IMR-90 (cell line): ENCODE measurements at regions not wholly inside any gene's neighbourhood (a gene's known extent, or its start where the extent isn't known, plus 50 kb on each side); places are given as distances from the start of the nearest gene placed in this dataset.

Source experiments
- ELK1 ChIP-seq: fragments of 150-350 bp; IDR thresholded peaks from 2 replicates; pipeline ENCODE4 v1.6.1; 2016; ENCODE audit warnings: low read depth, mild to moderate bottlenecking, low read length, moderate library complexity, borderline replicate concordance
- FOS ChIP-seq: fragments of 150-350 bp; IDR thresholded peaks from 2 replicates; pipeline ENCODE4 v1.6.1; 2016; ENCODE audit warnings: low read depth, low read length
- MAFK ChIP-seq: IDR thresholded peaks from 2 replicates; pipeline ENCODE4 v1.6.1; 2012; ENCODE audit warnings: low read depth, low read length, improper control_type of control experiment
- MXI1 ChIP-seq: IDR thresholded peaks from 2 replicates; pipeline ENCODE4 v1.6.1; 2012; ENCODE audit warnings: low read depth, mild to moderate bottlenecking, low read length, moderate library complexity, borderline replicate concordance
- POLR2A ChIP-seq: IDR thresholded peaks from 2 replicates; pipeline ENCODE4 v1.6.1; 2012; ENCODE audit warnings: mild to moderate bottlenecking, low read depth, low read length
- RAD21 ChIP-seq: IDR thresholded peaks from 2 replicates; pipeline ENCODE4 v1.6.1; 2012; ENCODE audit warnings: low read length, improper control_type of control experiment
- RFX5 ChIP-seq: IDR thresholded peaks from 2 replicates; pipeline ENCODE4 v1.8.0; 2012; ENCODE audit warnings: low read depth, mild to moderate bottlenecking, low read length, moderate library complexity
- USF2 ChIP-seq: fragments of 150-350 bp; IDR thresholded peaks from 2 replicates; pipeline ENCODE4 v1.6.1; 2017; ENCODE audit warnings: mild to moderate bottlenecking, antibody characterized with exemption, low read length, low read depth
- TF ChIP-seq, protein P1 (sequence below): conservative IDR thresholded peaks from 2 replicates; pipeline ENCODE4 v1.5.1; 2012; ENCODE audit warnings: mild to moderate bottlenecking, low read depth, low read length, improper control_type of control experiment

DNA sequence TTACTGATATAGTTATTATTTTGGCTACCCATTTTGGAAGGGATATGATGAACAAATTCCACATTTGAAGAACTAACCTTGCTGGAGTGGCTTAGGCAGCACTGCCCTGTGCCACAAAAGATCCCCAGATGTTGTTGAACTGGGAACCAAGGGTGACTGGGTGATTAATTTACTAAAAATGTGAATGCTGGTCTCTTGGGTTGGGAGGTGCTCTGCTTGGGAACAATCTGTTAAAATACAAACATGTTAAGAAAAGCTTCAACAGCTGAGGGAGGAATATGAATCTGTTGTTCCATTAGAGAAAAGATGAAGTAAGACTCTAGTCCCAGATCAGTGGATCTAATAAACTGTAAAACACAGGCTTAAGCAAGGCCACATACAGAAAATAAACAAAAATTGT is 1860.1 kb downstream of the SUCLG1 start:
- TF ChIP-seq POLR2A = no peak
- TF ChIP-seq ELK1 = no peak
- TF ChIP-seq, protein P1, sequence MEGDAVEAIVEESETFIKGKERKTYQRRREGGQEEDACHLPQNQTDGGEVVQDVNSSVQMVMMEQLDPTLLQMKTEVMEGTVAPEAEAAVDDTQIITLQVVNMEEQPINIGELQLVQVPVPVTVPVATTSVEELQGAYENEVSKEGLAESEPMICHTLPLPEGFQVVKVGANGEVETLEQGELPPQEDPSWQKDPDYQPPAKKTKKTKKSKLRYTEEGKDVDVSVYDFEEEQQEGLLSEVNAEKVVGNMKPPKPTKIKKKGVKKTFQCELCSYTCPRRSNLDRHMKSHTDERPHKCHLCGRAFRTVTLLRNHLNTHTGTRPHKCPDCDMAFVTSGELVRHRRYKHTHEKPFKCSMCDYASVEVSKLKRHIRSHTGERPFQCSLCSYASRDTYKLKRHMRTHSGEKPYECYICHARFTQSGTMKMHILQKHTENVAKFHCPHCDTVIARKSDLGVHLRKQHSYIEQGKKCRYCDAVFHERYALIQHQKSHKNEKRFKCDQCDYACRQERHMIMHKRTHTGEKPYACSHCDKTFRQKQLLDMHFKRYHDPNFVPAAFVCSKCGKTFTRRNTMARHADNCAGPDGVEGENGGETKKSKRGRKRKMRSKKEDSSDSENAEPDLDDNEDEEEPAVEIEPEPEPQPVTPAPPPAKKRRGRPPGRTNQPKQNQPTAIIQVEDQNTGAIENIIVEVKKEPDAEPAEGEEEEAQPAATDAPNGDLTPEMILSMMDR = no peak
- no peak for TF ChIP-seq USF2
- TF ChIP-seq RFX5 = no peak
- TF ChIP-seq FOS = no peak
- TF ChIP-seq MXI1 = no peak
- TF ChIP-seq RAD21 = no peak
- TF ChIP-seq MAFK = no peak
